ENCODE measurements at regions not wholly inside any gene's neighbourhood (a gene's known extent, or its start where the extent isn't known, plus 50 kb on each side); places are given as distances from the start of the nearest gene placed in this dataset.

DNA sequence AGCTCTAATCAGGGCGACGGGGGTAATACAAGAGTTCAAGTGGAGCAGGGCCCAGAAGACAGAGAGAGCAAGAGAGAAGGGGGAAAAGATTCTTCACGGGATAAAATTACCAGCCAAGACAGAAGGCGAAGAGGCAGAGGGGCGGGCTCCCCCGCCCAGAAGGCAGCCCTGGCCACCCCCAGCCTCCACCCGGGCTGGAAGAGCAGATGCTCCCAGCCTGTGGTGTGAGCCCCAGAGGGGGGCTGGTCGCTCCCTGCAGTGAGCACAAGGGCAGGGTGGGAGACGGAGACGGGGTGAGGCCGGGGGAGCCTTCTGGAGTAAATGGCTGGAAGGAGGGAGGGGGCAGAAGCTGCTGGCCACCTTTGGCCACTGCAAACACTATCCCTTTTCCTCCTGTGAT lies 1035.6 kb downstream of the VRK1 start:
- TF ChIP-seq POLR2AphosphoS5 (IDR thresholded peaks at IDR 0.05; ENCODE audit: low read depth): no peak
- no peak for TF ChIP-seq GABPA (IDR thresholded peaks at IDR 0.05; ENCODE audit: low read depth)
- TF ChIP-seq, protein P1, sequence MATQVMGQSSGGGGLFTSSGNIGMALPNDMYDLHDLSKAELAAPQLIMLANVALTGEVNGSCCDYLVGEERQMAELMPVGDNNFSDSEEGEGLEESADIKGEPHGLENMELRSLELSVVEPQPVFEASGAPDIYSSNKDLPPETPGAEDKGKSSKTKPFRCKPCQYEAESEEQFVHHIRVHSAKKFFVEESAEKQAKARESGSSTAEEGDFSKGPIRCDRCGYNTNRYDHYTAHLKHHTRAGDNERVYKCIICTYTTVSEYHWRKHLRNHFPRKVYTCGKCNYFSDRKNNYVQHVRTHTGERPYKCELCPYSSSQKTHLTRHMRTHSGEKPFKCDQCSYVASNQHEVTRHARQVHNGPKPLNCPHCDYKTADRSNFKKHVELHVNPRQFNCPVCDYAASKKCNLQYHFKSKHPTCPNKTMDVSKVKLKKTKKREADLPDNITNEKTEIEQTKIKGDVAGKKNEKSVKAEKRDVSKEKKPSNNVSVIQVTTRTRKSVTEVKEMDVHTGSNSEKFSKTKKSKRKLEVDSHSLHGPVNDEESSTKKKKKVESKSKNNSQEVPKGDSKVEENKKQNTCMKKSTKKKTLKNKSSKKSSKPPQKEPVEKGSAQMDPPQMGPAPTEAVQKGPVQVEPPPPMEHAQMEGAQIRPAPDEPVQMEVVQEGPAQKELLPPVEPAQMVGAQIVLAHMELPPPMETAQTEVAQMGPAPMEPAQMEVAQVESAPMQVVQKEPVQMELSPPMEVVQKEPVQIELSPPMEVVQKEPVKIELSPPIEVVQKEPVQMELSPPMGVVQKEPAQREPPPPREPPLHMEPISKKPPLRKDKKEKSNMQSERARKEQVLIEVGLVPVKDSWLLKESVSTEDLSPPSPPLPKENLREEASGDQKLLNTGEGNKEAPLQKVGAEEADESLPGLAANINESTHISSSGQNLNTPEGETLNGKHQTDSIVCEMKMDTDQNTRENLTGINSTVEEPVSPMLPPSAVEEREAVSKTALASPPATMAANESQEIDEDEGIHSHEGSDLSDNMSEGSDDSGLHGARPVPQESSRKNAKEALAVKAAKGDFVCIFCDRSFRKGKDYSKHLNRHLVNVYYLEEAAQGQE (IDR thresholded peaks at IDR 0.05; ENCODE audit: insufficient replicate concordance, low read depth): no peak
- no peak for TF ChIP-seq SPI1 (IDR thresholded peaks at IDR 0.05; ENCODE audit: borderline replicate concordance, low read depth)
- H3K4me3 ChIP-seq (replicated peaks; ENCODE audit: insufficient read depth, low read length): no peak overlapping the region
- H3K27ac ChIP-seq (replicated peaks): no peak overlapping the region
- no peaks in the 10 kb centered on the region for H3K27me3 ChIP-seq (ENCODE audit: insufficient read depth, poor library complexity, severe bottlenecking)
- DNase-seq (ENCODE audit: low read depth in 1 of 2, low spot score in 1 of 2): no peak

- H3K4me3 ChIP-seq (replicated peaks; ENCODE audit: insufficient read depth, low read length): no peak overlapping the region
- TF ChIP-seq, protein P1 (IDR thresholded peaks at IDR 0.05; ENCODE audit: insufficient replicate concordance, low read depth): no peak
- TF ChIP-seq GABPA (IDR thresholded peaks at IDR 0.05; ENCODE audit: low read depth): no peak
- TF ChIP-seq CTCF (IDR thresholded peaks at IDR 0.05; ENCODE audit: insufficient read depth, low read length): no peak
- no peak for TF ChIP-seq POLR2AphosphoS5 (IDR thresholded peaks at IDR 0.05; ENCODE audit: low read depth)
- TF ChIP-seq SPI1 (IDR thresholded peaks at IDR 0.05; ENCODE audit: borderline replicate concordance, low read depth): no peak
- H3K27ac ChIP-seq (replicated peaks): no peak overlapping the region
- H3K27me3 ChIP-seq (ENCODE audit: insufficient read depth, poor library complexity, severe bottlenecking): no peaks in the 10 kb centered on the region
- DNase-seq (ENCODE audit: low read depth in 1 of 2, low spot score in 1 of 2): no peak
These were observed 1041.8 kb downstream of the VRK1 start for GRCh38 chr14:97838986-97839385.

DNA sequence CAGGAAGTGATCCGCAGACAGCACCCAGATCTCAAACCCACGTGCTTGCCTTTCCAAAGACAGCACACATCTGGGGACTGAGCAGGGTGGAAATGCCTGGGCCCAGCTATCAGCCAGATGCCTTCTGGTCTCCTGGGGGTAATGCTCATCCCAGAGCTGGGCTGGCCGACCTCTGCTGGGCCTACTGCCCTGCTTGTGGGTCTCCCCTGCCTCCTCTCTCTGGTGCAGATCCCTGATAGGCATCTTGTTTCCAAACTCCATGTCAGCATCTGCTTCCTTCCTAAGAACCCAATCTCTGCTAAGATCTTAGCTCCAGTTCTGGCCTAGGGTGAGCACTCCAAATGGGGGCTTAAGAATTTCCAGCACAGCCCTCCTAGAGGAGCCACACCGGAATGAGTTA lies 1043.0 kb downstream of the VRK1 start:
- Histone ChIP-seq H3K27me3 (ENCODE audit: insufficient read depth, poor library complexity, severe bottlenecking) (no peaks in the 10 kb centered on the region), H3K4me3 (replicated peaks; ENCODE audit: insufficient read depth, low read length) (no peak overlapping the region), H3K27ac (replicated peaks) (no peak overlapping the region)
- DNase-seq (ENCODE audit: low read depth in 1 of 2, low spot score in 1 of 2): no peak
- TF ChIP-seq POLR2AphosphoS5 (IDR thresholded peaks at IDR 0.05; ENCODE audit: low read depth): no peak
- TF ChIP-seq SPI1 (IDR thresholded peaks at IDR 0.05; ENCODE audit: borderline replicate concordance, low read depth): no peak
- TF ChIP-seq CTCF (IDR thresholded peaks at IDR 0.05; ENCODE audit: insufficient read depth, low read length): no peak
- no peak for TF ChIP-seq GABPA (IDR thresholded peaks at IDR 0.05; ENCODE audit: low read depth)
- TF ChIP-seq, protein P1 (IDR thresholded peaks at IDR 0.05; ENCODE audit: insufficient replicate concordance, low read depth): no peak
